ENCODE measurements at regions not wholly inside any gene's neighbourhood (a gene's known extent, or its start where the extent isn't known, plus 50 kb on each side); places are given as distances from the start of the nearest gene placed in this dataset.
"Not testable (repeated sequence)": the region's sequence is repeated elsewhere in the genome, so short reads cannot be mapped to it uniquely, and the experiment has no call there.

- not testable (repeated sequence) for TF ChIP-seq EGR1 (IDR thresholded peaks at IDR 0.05; ENCODE audit: low read depth in 2 of 2); GABPA (IDR thresholded peaks at IDR 0.05 in 1 of 2, conservative IDR thresholded peaks at IDR 0.05 in 1 of 2); RXRA (IDR thresholded peaks at IDR 0.05); ATF3 (IDR thresholded peaks at IDR 0.05); TAF1 (conservative IDR thresholded peaks at IDR 0.05); HNF4A (conservative IDR thresholded peaks at IDR 0.05); JUND (IDR thresholded peaks at IDR 0.05)
- TF ChIP-seq, protein P1, sequence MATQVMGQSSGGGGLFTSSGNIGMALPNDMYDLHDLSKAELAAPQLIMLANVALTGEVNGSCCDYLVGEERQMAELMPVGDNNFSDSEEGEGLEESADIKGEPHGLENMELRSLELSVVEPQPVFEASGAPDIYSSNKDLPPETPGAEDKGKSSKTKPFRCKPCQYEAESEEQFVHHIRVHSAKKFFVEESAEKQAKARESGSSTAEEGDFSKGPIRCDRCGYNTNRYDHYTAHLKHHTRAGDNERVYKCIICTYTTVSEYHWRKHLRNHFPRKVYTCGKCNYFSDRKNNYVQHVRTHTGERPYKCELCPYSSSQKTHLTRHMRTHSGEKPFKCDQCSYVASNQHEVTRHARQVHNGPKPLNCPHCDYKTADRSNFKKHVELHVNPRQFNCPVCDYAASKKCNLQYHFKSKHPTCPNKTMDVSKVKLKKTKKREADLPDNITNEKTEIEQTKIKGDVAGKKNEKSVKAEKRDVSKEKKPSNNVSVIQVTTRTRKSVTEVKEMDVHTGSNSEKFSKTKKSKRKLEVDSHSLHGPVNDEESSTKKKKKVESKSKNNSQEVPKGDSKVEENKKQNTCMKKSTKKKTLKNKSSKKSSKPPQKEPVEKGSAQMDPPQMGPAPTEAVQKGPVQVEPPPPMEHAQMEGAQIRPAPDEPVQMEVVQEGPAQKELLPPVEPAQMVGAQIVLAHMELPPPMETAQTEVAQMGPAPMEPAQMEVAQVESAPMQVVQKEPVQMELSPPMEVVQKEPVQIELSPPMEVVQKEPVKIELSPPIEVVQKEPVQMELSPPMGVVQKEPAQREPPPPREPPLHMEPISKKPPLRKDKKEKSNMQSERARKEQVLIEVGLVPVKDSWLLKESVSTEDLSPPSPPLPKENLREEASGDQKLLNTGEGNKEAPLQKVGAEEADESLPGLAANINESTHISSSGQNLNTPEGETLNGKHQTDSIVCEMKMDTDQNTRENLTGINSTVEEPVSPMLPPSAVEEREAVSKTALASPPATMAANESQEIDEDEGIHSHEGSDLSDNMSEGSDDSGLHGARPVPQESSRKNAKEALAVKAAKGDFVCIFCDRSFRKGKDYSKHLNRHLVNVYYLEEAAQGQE (IDR thresholded peaks at IDR 0.05): not testable (repeated sequence)
- TF ChIP-seq, protein P2, sequence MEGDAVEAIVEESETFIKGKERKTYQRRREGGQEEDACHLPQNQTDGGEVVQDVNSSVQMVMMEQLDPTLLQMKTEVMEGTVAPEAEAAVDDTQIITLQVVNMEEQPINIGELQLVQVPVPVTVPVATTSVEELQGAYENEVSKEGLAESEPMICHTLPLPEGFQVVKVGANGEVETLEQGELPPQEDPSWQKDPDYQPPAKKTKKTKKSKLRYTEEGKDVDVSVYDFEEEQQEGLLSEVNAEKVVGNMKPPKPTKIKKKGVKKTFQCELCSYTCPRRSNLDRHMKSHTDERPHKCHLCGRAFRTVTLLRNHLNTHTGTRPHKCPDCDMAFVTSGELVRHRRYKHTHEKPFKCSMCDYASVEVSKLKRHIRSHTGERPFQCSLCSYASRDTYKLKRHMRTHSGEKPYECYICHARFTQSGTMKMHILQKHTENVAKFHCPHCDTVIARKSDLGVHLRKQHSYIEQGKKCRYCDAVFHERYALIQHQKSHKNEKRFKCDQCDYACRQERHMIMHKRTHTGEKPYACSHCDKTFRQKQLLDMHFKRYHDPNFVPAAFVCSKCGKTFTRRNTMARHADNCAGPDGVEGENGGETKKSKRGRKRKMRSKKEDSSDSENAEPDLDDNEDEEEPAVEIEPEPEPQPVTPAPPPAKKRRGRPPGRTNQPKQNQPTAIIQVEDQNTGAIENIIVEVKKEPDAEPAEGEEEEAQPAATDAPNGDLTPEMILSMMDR (IDR thresholded peaks at IDR 0.05; ENCODE audit: low read depth, low read length, missing input control): not testable (repeated sequence)
- TF ChIP-seq, protein P3, sequence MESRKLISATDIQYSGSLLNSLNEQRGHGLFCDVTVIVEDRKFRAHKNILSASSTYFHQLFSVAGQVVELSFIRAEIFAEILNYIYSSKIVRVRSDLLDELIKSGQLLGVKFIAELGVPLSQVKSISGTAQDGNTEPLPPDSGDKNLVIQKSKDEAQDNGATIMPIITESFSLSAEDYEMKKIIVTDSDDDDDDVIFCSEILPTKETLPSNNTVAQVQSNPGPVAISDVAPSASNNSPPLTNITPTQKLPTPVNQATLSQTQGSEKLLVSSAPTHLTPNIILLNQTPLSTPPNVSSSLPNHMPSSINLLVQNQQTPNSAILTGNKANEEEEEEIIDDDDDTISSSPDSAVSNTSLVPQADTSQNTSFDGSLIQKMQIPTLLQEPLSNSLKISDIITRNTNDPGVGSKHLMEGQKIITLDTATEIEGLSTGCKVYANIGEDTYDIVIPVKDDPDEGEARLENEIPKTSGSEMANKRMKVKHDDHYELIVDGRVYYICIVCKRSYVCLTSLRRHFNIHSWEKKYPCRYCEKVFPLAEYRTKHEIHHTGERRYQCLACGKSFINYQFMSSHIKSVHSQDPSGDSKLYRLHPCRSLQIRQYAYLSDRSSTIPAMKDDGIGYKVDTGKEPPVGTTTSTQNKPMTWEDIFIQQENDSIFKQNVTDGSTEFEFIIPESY (IDR thresholded peaks at IDR 0.05): not testable (repeated sequence)
Measured at GRCh38 chr2:16182311-16182815, 242.0 kb downstream of the MYCN start.
